GM12874 (cell line): ENCODE measurements at regions not wholly inside any gene's neighbourhood (a gene's known extent, or its start where the extent isn't known, plus 50 kb on each side); places are given as distances from the start of the nearest gene placed in this dataset.

Experiments used
- CTCF ChIP-seq: IDR thresholded peaks from 2 replicates; pipeline ENCODE4 v1.5.1; 2011; ENCODE audit warnings: low read depth, mild to moderate bottlenecking, control low read depth, low read length, moderate library complexity; ENCODE audit not compliant: insufficient read depth

GRCh38 chr2:5592916-5593315, 99.3 kb upstream of the SOX11 start:
- no peak for TF ChIP-seq CTCF

GRCh38 chr2:5594249-5594695, 97.9 kb upstream of the SOX11 start:
- TF ChIP-seq CTCF = no peak

- TF ChIP-seq CTCF = no peak
These were observed 95.3 kb upstream of the SOX11 start for GRCh38 chr2:5596868-5597267.

GRCh38 chr2:5598156-5598555, 94.0 kb upstream of the SOX11 start:
- TF ChIP-seq CTCF = no peak

GRCh38 chr2:5609201-5609600, 83.0 kb upstream of the SOX11 start:
- no peak for TF ChIP-seq CTCF

- no peak for TF ChIP-seq CTCF
These were observed 79.5 kb upstream of the SOX11 start for GRCh38 chr2:5612666-5613065.

GRCh38 chr2:5616019-5616418, 76.2 kb upstream of the SOX11 start:
- no peak for TF ChIP-seq CTCF

- TF ChIP-seq CTCF = no peak
These were observed 74.8 kb upstream of the SOX11 start for GRCh38 chr2:5617358-5617757.
